ENCODE measurements at regions not wholly inside any gene's neighbourhood (a gene's known extent, or its start where the extent isn't known, plus 50 kb on each side); places are given as distances from the start of the nearest gene placed in this dataset.
"Not testable (repeated sequence)": the region's sequence is repeated elsewhere in the genome, so short reads cannot be mapped to it uniquely, and the experiment has no call there.

GRCh38 chr2:146376511-146377064 lies 1468.2 kb upstream of the ACVR2A start:
- Histone ChIP-seq H3K36me3 (ENCODE audit: control insufficient read depth in 2 of 3, insufficient read depth in 3 of 3, low read length in 3 of 3) (no peaks in the 10 kb centered on the region), H3K27ac (ENCODE audit: low read depth in 2 of 2, low read length in 2 of 2) (no peak overlapping the region), H3K27me3 (ENCODE audit: control insufficient read depth, insufficient read depth, low read length) (no peaks in the 10 kb centered on the region), H3K4me3 (ENCODE audit: low read length in 3 of 3) (no peak overlapping the region), H3K9ac (ENCODE audit: low read length in 3 of 3) (no peak overlapping the region), H3K9me3 (ENCODE audit: control insufficient read depth in 2 of 3, insufficient read depth in 1 of 3, low read length in 3 of 3) (no peaks in the 10 kb centered on the region), H3K4me1 (ENCODE audit: control insufficient read depth in 2 of 3, insufficient read depth in 2 of 3, low read depth in 1 of 3, low read length in 3 of 3) (no peaks in the 10 kb centered on the region)
- intact Hi-C loops (cut with DNase I) = no loop called here
- no peak for DNase-seq
- FAIRE-seq = no peak
- no peak for TF ChIP-seq CTCF (IDR thresholded peaks at IDR 0.05; ENCODE audit: borderline replicate concordance, extremely low read depth, insufficient read depth)

GRCh38 chr2:146374505-146374904 lies 1470.3 kb upstream of the ACVR2A start:
- Histone ChIP-seq H3K36me3 (ENCODE audit: control insufficient read depth in 2 of 3, insufficient read depth in 3 of 3, low read length in 3 of 3) (no peaks in the 10 kb centered on the region), H3K4me1 (ENCODE audit: control insufficient read depth in 2 of 3, insufficient read depth in 2 of 3, low read depth in 1 of 3, low read length in 3 of 3) (no peaks in the 10 kb centered on the region), H3K4me3 (ENCODE audit: low read length in 3 of 3) (no peak overlapping the region), H3K27ac (ENCODE audit: low read depth in 2 of 2, low read length in 2 of 2) (no peak overlapping the region), H3K9me3 (ENCODE audit: control insufficient read depth in 2 of 3, insufficient read depth in 1 of 3, low read length in 3 of 3) (no peaks in the 10 kb centered on the region), H3K9ac (ENCODE audit: low read length in 3 of 3) (no peak overlapping the region), H3K27me3 (ENCODE audit: control insufficient read depth, insufficient read depth, low read length) (no peaks in the 10 kb centered on the region)
- intact Hi-C loops (cut with DNase I) = no loop called here
- FAIRE-seq (no peak), DNase-seq (no peak)
- no peak for TF ChIP-seq CTCF (IDR thresholded peaks at IDR 0.05; ENCODE audit: borderline replicate concordance, extremely low read depth, insufficient read depth)

- intact Hi-C loops (cut with DNase I); H3K4me3 ChIP-seq (ENCODE audit: low read length in 3 of 3); H3K9ac ChIP-seq (ENCODE audit: low read length in 3 of 3); H3K27me3 ChIP-seq (ENCODE audit: control insufficient read depth, insufficient read depth, low read length); H3K9me3 ChIP-seq (ENCODE audit: control insufficient read depth in 2 of 3, insufficient read depth in 1 of 3, low read length in 3 of 3); H3K27ac ChIP-seq (ENCODE audit: low read depth in 2 of 2, low read length in 2 of 2); H3K4me1 ChIP-seq (ENCODE audit: control insufficient read depth in 2 of 3, insufficient read depth in 2 of 3, low read depth in 1 of 3, low read length in 3 of 3); FAIRE-seq; H3K36me3 ChIP-seq (ENCODE audit: control insufficient read depth in 2 of 3, insufficient read depth in 3 of 3, low read length in 3 of 3); DNase-seq: not testable (repeated sequence)
Measured at GRCh38 chr2:146371364-146371763, 1473.5 kb upstream of the ACVR2A start.

GRCh38 chr2:146370826-146371225 lies 1474.0 kb upstream of the ACVR2A start:
- FAIRE-seq (no peak), DNase-seq (no peak)
- H3K36me3 ChIP-seq (ENCODE audit: control insufficient read depth in 2 of 3, insufficient read depth in 3 of 3, low read length in 3 of 3) = no peaks in the 10 kb centered on the region
- H3K4me3 ChIP-seq (ENCODE audit: low read length in 3 of 3) = no peak overlapping the region
- no peak overlapping the region for H3K9ac ChIP-seq (ENCODE audit: low read length in 3 of 3)
- no peaks in the 10 kb centered on the region for H3K4me1 ChIP-seq (ENCODE audit: control insufficient read depth in 2 of 3, insufficient read depth in 2 of 3, low read depth in 1 of 3, low read length in 3 of 3)
- no peaks in the 10 kb centered on the region for H3K27me3 ChIP-seq (ENCODE audit: control insufficient read depth, insufficient read depth, low read length)
- H3K9me3 ChIP-seq (ENCODE audit: control insufficient read depth in 2 of 3, insufficient read depth in 1 of 3, low read length in 3 of 3) = no peaks in the 10 kb centered on the region
- intact Hi-C loops (cut with DNase I) = no loop called here
- H3K27ac ChIP-seq (ENCODE audit: low read depth in 2 of 2, low read length in 2 of 2) = no peak overlapping the region
- TF ChIP-seq CTCF (IDR thresholded peaks at IDR 0.05; ENCODE audit: borderline replicate concordance, extremely low read depth, insufficient read depth) = no peak

Data from kidney (tissue), 13 donors.